Bronchial epithelial cell (primary cell): ENCODE measurements at regions not wholly inside any gene's neighbourhood (a gene's known extent, or its start where the extent isn't known, plus 50 kb on each side); places are given as distances from the start of the nearest gene placed in this dataset.

Source experiments
- DNase-seq: peaks from one replicate; pipeline ENCODE4 v3.0.0-alpha.2; 2010; ENCODE audit warnings: low read depth
- FAIRE-seq: peaks from 2 replicates; lab custom pipeline; 2011; peaks lifted over from hg19 to GRCh38; lab: Jason Lieb, UNC
- H3K27me3 ChIP-seq: 2 replicates; pipeline ENCODE4 v1.5.1; 2011; ENCODE audit warnings: low read length; ENCODE audit not compliant: control insufficient read depth, insufficient read depth
- H3K36me3 ChIP-seq: 2 replicates; pipeline ENCODE4 v1.5.1; 2011; ENCODE audit warnings: low read length; ENCODE audit not compliant: control insufficient read depth, insufficient read depth
- H3K4me3 ChIP-seq: 2 replicates; pipeline ENCODE4 v1.5.1; 2011; ENCODE audit warnings: mild to moderate bottlenecking, low read depth, low read length, control low read depth
- TF ChIP-seq, protein P1 (sequence below): IDR thresholded peaks from 2 replicates; pipeline ENCODE4 v1.5.1; 2011; ENCODE audit warnings: mild to moderate bottlenecking, moderate library complexity, low read length, control low read depth, inconsistent platforms; ENCODE audit not compliant: insufficient read depth, severe bottlenecking

DNA sequence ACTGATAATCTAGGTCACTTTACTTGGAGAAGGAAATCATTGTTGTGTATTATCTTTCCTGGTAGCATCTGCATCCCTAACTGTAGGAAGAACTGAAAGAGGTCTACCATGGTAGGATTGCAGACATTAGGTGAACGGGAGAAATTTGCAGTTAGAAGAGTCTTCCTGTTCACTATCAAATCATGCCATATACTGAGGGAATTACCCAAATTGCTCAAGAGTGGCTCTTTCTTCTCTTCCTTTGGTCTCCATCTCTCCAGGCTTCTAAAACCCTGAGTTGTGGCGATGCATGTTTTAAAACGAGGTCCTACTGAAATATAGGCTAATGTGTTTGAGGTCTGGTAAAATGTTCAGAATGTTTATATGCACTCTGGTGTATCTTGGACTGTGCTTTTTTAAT is 85.3 kb upstream of the HK2 start:
- H3K4me3 ChIP-seq: no peak overlapping the region
- H3K27me3 ChIP-seq: no peaks in the 10 kb centered on the region
- TF ChIP-seq, protein P1, sequence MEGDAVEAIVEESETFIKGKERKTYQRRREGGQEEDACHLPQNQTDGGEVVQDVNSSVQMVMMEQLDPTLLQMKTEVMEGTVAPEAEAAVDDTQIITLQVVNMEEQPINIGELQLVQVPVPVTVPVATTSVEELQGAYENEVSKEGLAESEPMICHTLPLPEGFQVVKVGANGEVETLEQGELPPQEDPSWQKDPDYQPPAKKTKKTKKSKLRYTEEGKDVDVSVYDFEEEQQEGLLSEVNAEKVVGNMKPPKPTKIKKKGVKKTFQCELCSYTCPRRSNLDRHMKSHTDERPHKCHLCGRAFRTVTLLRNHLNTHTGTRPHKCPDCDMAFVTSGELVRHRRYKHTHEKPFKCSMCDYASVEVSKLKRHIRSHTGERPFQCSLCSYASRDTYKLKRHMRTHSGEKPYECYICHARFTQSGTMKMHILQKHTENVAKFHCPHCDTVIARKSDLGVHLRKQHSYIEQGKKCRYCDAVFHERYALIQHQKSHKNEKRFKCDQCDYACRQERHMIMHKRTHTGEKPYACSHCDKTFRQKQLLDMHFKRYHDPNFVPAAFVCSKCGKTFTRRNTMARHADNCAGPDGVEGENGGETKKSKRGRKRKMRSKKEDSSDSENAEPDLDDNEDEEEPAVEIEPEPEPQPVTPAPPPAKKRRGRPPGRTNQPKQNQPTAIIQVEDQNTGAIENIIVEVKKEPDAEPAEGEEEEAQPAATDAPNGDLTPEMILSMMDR: no peak
- DNase-seq: no peak
- H3K36me3 ChIP-seq: no peaks in the 10 kb centered on the region
- FAIRE-seq: no peak

GRCh38 chr2:74749432-74749831 is 84.5 kb upstream of the HK2 start:
- Histone ChIP-seq H3K27me3 (no peaks in the 10 kb centered on the region), H3K4me3 (no peak overlapping the region), H3K36me3 (no peaks in the 10 kb centered on the region)
- DNase-seq: no peak
- TF ChIP-seq, protein P1: no peak
- no peak for FAIRE-seq

- FAIRE-seq: no peak
- DNase-seq: peak; percentile 34
- Histone ChIP-seq H3K4me3 (no peak overlapping the region), H3K27me3 (no peaks in the 10 kb centered on the region), H3K36me3 (no peaks in the 10 kb centered on the region)
- TF ChIP-seq, protein P1: no peak
Observed at GRCh38 chr2:74751981-74752851, 81.7 kb upstream of the HK2 start.

DNA sequence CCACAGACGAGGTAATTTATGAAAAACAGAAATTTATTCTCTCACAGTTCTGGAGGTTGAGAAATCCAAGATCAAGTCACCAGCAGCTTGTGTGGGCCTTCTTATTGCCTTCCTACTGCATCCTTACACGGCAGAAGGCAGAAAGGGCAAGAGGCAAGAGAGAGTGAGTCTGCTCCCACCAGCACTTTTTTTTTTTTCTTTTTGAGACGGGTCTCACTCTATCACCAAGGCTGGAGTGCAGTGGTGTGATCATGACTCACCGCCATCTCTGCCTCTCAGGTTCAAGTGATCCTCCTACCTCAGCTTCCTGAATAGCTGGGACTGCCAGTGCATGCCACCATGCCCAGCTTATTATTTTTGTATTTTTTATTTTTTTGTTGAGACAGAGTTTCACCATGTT is 78.5 kb upstream of the HK2 start:
- no peaks in the 10 kb centered on the region for H3K36me3 ChIP-seq
- FAIRE-seq: no peak
- TF ChIP-seq, protein P1: no peak
- DNase-seq: peak; percentile 64
- no peak overlapping the region for H3K4me3 ChIP-seq
- no peaks in the 10 kb centered on the region for H3K27me3 ChIP-seq

- FAIRE-seq (no peak), DNase-seq (no peak)
- H3K27me3 ChIP-seq: no peaks in the 10 kb centered on the region
- H3K4me3 ChIP-seq: no peak overlapping the region
- TF ChIP-seq, protein P1: no peak
- H3K36me3 ChIP-seq: no peaks in the 10 kb centered on the region
Observed at GRCh38 chr2:74756356-74756890, 77.5 kb upstream of the HK2 start.
